WTC11 (cell line): ENCODE measurements at regions not wholly inside any gene's neighbourhood (a gene's known extent, or its start where the extent isn't known, plus 50 kb on each side); places are given as distances from the start of the nearest gene placed in this dataset.

Experiments
- ATAC-seq: fragments of 200-7000 bp; cut with Tn5 transposase; 2 replicates; pipeline ENCODE4 v1.10.0; 2021; ENCODE audit warnings: mild to moderate bottlenecking, moderate library complexity
- CTCF ChIA-PET: fragments of 300-600 bp; sonication (Branson Sonifier 250); formaldehyde crosslinking; loops from one replicate; lab custom pipeline; 2021; ENCODE audit warnings: antibody characterized with exemption; lab: Charles Lee
- POLR2A ChIA-PET: fragments of 350-600 bp; sonication (Branson Sonifier 250); formaldehyde crosslinking; loops from one replicate; lab custom pipeline; 2021; ENCODE audit warnings: antibody characterized with exemption; lab: Charles Lee
- DNase-seq: peaks from one replicate; pipeline ENCODE4 v3.0.0; 2021; ENCODE audit warnings: low spot score
- H3K27ac Mint-ChIP-seq: 2 replicates; pipeline ENCODE4 v1.8.0; 2021; ENCODE audit warnings: mixed read lengths
- H3K27me3 Mint-ChIP-seq: 2 replicates; pipeline ENCODE4 v1.8.0; 2021; ENCODE audit warnings: low read depth, mild to moderate bottlenecking, moderate library complexity, mixed read lengths
- H3K36me3 Mint-ChIP-seq: 2 replicates; pipeline ENCODE4 v1.8.0; 2021; ENCODE audit warnings: mixed read lengths
- H3K4me1 Mint-ChIP-seq: 2 replicates; pipeline ENCODE4 v1.8.0; 2022; ENCODE audit warnings: mixed read lengths
- H3K4me3 Mint-ChIP-seq: 2 replicates; pipeline ENCODE4 v1.8.0; 2021; ENCODE audit warnings: mild to moderate bottlenecking, moderate library complexity, mixed read lengths
- H3K9me3 Mint-ChIP-seq: 2 replicates; pipeline ENCODE4 v1.8.0; 2021; ENCODE audit warnings: mixed read lengths
- ATF2 ChIP-seq: sonication (generic); formaldehyde crosslinking; IDR thresholded peaks from 2 replicates; pipeline ENCODE4 v1.8.1; 2022; ENCODE audit warnings: low read depth, missing genetic modification reagents, borderline replicate concordance
- ATF3 ChIP-seq: sonication (generic); formaldehyde crosslinking; conservative IDR thresholded peaks from 2 replicates; pipeline ENCODE4 v1.8.1; 2022; ENCODE audit warnings: mild to moderate bottlenecking, missing genetic modification reagents
- CBFB ChIP-seq: sonication (generic); formaldehyde crosslinking; IDR thresholded peaks from 2 replicates; pipeline ENCODE4 v1.8.1; 2022; ENCODE audit warnings: mild to moderate bottlenecking, low read depth, missing genetic modification reagents
- CTCF ChIP-seq: fragments of 200-600 bp; IDR thresholded peaks from 2 replicates; pipeline ENCODE4 v1.8.0; 2022; ENCODE audit warnings: antibody characterized with exemption
- ELF4 ChIP-seq: sonication (generic); formaldehyde crosslinking; IDR thresholded peaks from 2 replicates; pipeline ENCODE4 v1.8.1; 2022; ENCODE audit warnings: low read depth, mild to moderate bottlenecking, moderate library complexity, missing genetic modification reagents
- FOXJ3 ChIP-seq: sonication (generic); formaldehyde crosslinking; IDR thresholded peaks from 2 replicates; pipeline ENCODE4 v1.9.0; 2021; ENCODE audit warnings: missing genetic modification reagents, mild to moderate bottlenecking, borderline replicate concordance
- GRHL2 ChIP-seq: fragments of 250-450 bp; sonication (Bioruptor Pico); IDR thresholded peaks from 2 replicates; pipeline ENCODE4 v1.8.0; 2022; ENCODE audit warnings: mild to moderate bottlenecking, moderate library complexity; ENCODE audit not compliant: insufficient replicate concordance, severe bottlenecking
- HMGA2 ChIP-seq: fragments of 250-450 bp; sonication (Bioruptor Pico); IDR thresholded peaks from 2 replicates; pipeline ENCODE4 v1.4.0; 2021; ENCODE audit warnings: mild to moderate bottlenecking, moderate library complexity
- IRF2 ChIP-seq: sonication (generic); formaldehyde crosslinking; IDR thresholded peaks from 2 replicates; pipeline ENCODE4 v1.8.0; 2022; ENCODE audit warnings: low read depth, missing genetic modification reagents, borderline replicate concordance
- NFE2L1 ChIP-seq: sonication (generic); formaldehyde crosslinking; IDR thresholded peaks from 2 replicates; pipeline ENCODE4 v1.8.1; 2023; ENCODE audit warnings: missing genetic modification reagents
- OVOL2 ChIP-seq: fragments of 250-450 bp; sonication (Bioruptor Pico); IDR thresholded peaks from 2 replicates; pipeline ENCODE4 v1.9.0; 2021; ENCODE audit warnings: mild to moderate bottlenecking, borderline replicate concordance
- SMAD3 ChIP-seq: sonication (generic); formaldehyde crosslinking; IDR thresholded peaks from 2 replicates; pipeline ENCODE4 v1.8.0; 2022; ENCODE audit warnings: missing genetic modification reagents, mild to moderate bottlenecking, borderline replicate concordance
- ZMAT4 ChIP-seq: fragments of 250-450 bp; sonication (Bioruptor Pico); IDR thresholded peaks from 2 replicates; pipeline ENCODE4 v1.9.0; 2021; ENCODE audit warnings: mild to moderate bottlenecking
- ZNF138 ChIP-seq: sonication (generic); formaldehyde crosslinking; conservative IDR thresholded peaks from 2 replicates; pipeline ENCODE4 v1.8.1; 2022; ENCODE audit warnings: mild to moderate bottlenecking, moderate library complexity, missing genetic modification reagents
- ZNF281 ChIP-seq: sonication (generic); formaldehyde crosslinking; IDR thresholded peaks from 2 replicates; pipeline ENCODE4 v1.8.0; 2023; ENCODE audit warnings: mild to moderate bottlenecking, missing genetic modification reagents
- ZNF425 ChIP-seq: fragments of 250-450 bp; sonication (Bioruptor Pico); conservative IDR thresholded peaks from 2 replicates; pipeline ENCODE4 v1.9.0; 2021; ENCODE audit warnings: mild to moderate bottlenecking

- TF ChIP-seq CTCF (no peak), CBFB (CRISPR knock-in tag) (no peak), SMAD3 (CRISPR knock-in tag) (no peak)
Observed at GRCh38 chr3:135565546-135565945, 400.0 kb upstream of the PPP2R3A start (continued).

- no peak for ATAC-seq
- TF ChIP-seq OVOL2 (CRISPR knock-in tag), result no peak
- no peak for TF ChIP-seq ZNF281 (CRISPR knock-in tag)
- TF ChIP-seq FOXJ3 (CRISPR knock-in tag), result no peak
- no peak for TF ChIP-seq ATF2
- TF ChIP-seq IRF2 (CRISPR knock-in tag), result no peak
- no peak for TF ChIP-seq ZMAT4
- TF ChIP-seq ELF4 (CRISPR knock-in tag), result no peak
- no peak for TF ChIP-seq GRHL2 (CRISPR knock-in tag)
- no peak for TF ChIP-seq ZNF138 (CRISPR knock-in tag)
- no peak for TF ChIP-seq HMGA2 (CRISPR knock-in tag)
- no peak for TF ChIP-seq NFE2L1 (CRISPR knock-in tag)
- TF ChIP-seq ATF3 (CRISPR knock-in tag), result no peak
- no peak for TF ChIP-seq ZNF425
- H3K27me3 Mint-ChIP-seq, result no peaks in the 10 kb centered on the region; the same call in 1 of the 2 replicates
- no peak for DNase-seq
- POLR2A ChIA-PET, result no interaction called here
- no peak overlapping the region for H3K4me3 Mint-ChIP-seq
- peaks cover 9% of the 10 kb centered on the region for H3K9me3 Mint-ChIP-seq
- CTCF ChIA-PET, result no interaction called here
- no peaks in the 10 kb centered on the region for H3K36me3 Mint-ChIP-seq
- peaks cover 2% of the 10 kb centered on the region; the same call in 1 of the 2 replicates for H3K4me1 Mint-ChIP-seq
- H3K27ac Mint-ChIP-seq, result no peak overlapping the region
Observed at GRCh38 chr3:135567223-135567622, 398.3 kb upstream of the PPP2R3A start.
